Astrocyte of the hippocampus (primary cell): ENCODE measurements at regions not wholly inside any gene's neighbourhood (a gene's known extent, or its start where the extent isn't known, plus 50 kb on each side); places are given as distances from the start of the nearest gene placed in this dataset.

ENCODE experiments used
- DNase-seq: peaks from one replicate; pipeline ENCODE4 v3.0.0; 2011; ENCODE audit warnings: low read depth, low spot score

DNA sequence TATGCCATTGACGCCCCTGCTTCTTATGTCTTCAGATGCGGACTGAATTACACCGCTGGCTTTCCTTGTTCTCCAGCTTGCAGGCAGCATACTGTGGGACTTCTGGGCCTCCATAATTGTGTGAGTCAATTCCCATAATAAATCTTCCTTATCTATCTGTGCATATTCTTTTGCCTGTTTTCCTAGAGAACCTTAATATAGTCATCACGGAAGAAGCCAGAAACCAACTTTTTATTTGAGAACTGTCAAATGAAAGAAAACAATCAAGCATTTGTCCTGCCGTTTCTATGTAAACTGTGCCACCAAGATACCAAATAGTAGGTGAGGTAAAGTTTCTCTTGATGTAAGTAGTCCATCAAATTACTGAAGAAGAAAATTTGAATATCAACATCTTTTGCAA, 51.8 kb upstream of the B3GALNT1 start:
- no peak for DNase-seq

DNA sequence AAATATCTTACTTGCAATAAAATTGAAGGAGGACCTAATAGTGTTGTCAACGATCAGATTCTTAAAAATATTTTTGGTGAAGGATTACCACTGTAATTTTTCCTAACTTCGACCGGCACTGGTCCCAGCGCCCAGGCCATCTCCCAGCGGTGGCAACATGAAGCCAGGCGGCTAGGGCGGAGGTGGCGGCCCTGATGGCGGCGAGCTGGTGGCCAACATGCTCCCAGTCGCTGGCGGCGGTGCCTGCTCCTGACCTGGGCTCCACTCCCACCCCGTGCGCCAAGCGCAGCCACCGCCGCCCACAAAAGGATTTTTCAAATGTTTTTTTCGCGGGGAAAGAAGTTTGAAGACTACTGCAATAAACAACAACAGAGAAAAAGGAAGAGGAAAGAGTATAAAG, 56.5 kb upstream of the B3GALNT1 start:
- no peak for DNase-seq

DNA sequence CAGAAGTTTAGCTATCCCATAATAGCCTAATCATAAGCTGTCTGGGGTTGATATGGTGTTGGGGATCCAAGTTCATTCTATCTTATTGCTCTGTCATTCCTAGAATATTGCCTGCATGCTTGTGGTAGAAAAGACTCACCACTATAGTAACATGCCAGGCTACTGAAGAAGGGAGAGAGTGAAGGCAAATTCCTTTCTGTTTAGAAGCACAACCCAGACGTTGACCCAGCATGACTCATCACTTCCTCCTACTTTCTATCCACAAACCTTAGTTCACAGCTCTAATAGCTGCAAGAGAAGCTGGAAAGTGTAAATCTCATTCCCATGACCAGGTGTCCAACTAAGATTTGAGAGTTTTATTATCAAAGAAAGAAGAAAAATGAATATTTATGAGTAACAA, 57.8 kb upstream of the NMD3 start:
- peak; percentile 95 for DNase-seq

DNA sequence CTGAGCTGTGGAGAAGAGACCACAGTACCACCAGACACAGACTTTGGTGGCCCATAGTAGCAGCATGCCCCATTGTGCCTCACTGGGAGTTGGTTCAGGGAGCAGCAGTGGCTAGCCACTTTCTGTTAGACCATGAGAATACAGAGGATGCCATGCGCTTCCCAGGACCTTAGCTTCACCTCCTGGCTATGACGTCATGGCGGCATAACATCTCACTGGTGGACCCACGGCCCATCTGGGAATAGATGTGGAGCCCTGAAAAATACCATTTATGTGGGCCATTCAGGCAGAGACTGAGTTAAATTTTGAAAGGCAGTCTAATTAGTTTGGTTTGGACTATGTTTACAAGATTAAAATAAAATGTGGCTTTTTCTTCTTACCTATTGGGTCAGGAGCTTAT, 55.1 kb upstream of the NMD3 start:
- no peak for DNase-seq

DNA sequence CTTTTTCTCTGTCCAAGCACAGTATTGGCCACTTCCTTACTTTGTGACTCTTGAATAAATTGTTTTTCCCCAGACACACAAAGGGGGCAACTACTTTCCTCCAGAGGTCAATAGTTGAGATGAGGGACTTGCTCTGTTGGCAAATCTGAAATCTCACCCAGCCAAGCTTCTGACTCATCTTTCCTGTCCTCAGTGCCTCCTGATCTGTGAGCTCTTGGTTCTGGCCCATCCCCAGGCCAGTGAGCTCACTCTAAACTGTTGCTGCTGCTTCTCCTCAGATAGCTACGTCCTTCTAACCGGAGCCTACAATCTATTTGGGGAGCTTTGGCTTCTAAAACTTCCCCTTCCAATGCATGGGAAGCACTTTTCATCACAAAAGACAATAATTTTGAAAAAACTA, 50.0 kb upstream of the NMD3 start:
- DNase-seq = peak; percentile 76
